Thoracic aorta (tissue), 2 donors: ENCODE measurements at regions not wholly inside any gene's neighbourhood (a gene's known extent, or its start where the extent isn't known, plus 50 kb on each side); places are given as distances from the start of the nearest gene placed in this dataset.

Source experiments
- ATAC-seq: fragments of 150-250 bp; one replicate; pipeline ENCODE4 v1.8.0; 2017; ENCODE audit warnings: low read depth; ENCODE audit not compliant: insufficient number of reproducible peaks, low FRiP score
- DNase-seq: peaks from one replicate; pipeline ENCODE4 v3.0.0-alpha.2; 2020; ENCODE audit warnings: low spot score
- H3K27ac ChIP-seq, 2 donors: fragments of 200-600 bp; sonication (generic); 1 replicate in 1 of 2; 2 replicates in 1 of 2; pipeline ENCODE4 v1.5.1; 2016; ENCODE audit warnings: mild to moderate bottlenecking in 2 of 2, moderate library complexity in 2 of 2
- H3K27me3 ChIP-seq: fragments of 200-600 bp; sonication (generic); replicated peaks from 2 replicates; pipeline ENCODE4 v1.6.0; 2016; ENCODE audit warnings: mild to moderate bottlenecking; ENCODE audit not compliant: insufficient read depth
- H3K36me3 ChIP-seq: fragments of 200-600 bp; sonication (generic); one replicate; pipeline ENCODE4 v1.5.1; 2016
- H3K4me1 ChIP-seq, 2 donors: fragments of 200-600 bp; sonication (generic); 1 replicate in 1 of 2; 2 replicates in 1 of 2; pipeline versions ENCODE4 v1.5.1 to v1.6.0; 2016; ENCODE audit warnings: low read depth in 2 of 2, mild to moderate bottlenecking in 1 of 2; ENCODE audit not compliant: control insufficient read depth in 1 of 2
- H3K4me3 ChIP-seq: fragments of 200-600 bp; sonication (generic); 2 replicates; pipeline ENCODE4 v1.5.1; 2016; ENCODE audit warnings: mild to moderate bottlenecking
- H3K9me3 ChIP-seq: fragments of 200-600 bp; sonication (generic); 2 replicates; pipeline ENCODE4 v1.5.1; 2016
- CTCF ChIP-seq: fragments of 200-600 bp; sonication (generic); IDR thresholded peaks from one replicate; pipeline ENCODE4 v1.5.1; 2019; ENCODE audit warnings: antibody characterized with exemption

DNA sequence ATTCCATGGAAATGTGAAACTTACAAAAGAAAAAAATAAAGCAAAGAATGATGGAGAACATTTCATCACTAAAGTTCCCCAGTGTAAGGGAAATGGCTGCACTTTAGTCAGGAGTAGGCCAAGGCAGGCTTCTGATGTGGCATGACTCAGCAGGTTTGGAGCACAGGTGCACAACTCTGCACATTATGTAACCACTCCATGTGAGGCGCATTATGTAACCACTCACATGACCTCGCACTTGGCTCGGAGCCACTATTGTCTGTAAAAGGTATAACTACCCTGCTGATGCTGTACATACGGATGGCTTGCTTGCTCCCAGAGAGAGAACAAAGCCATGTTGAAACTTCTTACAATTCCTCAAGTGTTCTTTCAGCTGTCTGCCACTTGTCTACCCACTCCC, 727.6 kb downstream of the TRAM1L1 start:
- no peak for DNase-seq

DNA sequence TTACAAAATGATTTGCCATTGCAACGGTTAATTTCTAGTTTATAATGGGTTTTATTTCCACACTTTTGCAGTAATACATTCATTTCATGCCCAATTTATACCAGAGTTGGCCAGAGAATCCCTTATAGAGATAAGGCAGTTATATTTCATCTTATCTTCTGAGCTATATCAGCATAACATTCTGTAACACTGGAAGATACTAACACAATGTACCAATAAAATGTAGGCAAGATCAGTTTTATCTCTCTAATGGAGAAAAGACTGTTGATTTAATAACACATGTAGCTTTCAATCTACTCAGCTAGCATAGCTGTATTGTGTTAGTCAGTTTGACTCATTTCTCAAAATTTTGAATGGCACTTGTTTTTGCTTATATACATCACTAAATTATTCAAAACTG, 738.6 kb downstream of the TRAM1L1 start:
- H3K4me1 ChIP-seq, result no peaks in the 10 kb centered on the region
- no peak for DNase-seq
- H3K4me3 ChIP-seq, result no peak overlapping the region
- H3K36me3 ChIP-seq, result no peaks in the 10 kb centered on the region
- ATAC-seq, result no peak
- H3K9me3 ChIP-seq, result no peaks in the 10 kb centered on the region
- TF ChIP-seq CTCF, result no peak
- no peaks in the 10 kb centered on the region for H3K27me3 ChIP-seq
- H3K27ac ChIP-seq, result no peak overlapping the region

More for the DNA sequence above, 727.6 kb downstream of the TRAM1L1 start:
- no peaks in the 10 kb centered on the region for H3K27me3 ChIP-seq
- no peak overlapping the region for H3K27ac ChIP-seq
- H3K9me3 ChIP-seq, result no peaks in the 10 kb centered on the region
- H3K4me1 ChIP-seq, result no peaks in the 10 kb centered on the region
- TF ChIP-seq CTCF, result no peak
- ATAC-seq, result no peak
- no peak overlapping the region for H3K4me3 ChIP-seq
- H3K36me3 ChIP-seq, result no peaks in the 10 kb centered on the region

GRCh38 chr4:116343809-116344208, 741.6 kb downstream of the TRAM1L1 start:
- ATAC-seq (no peak), DNase-seq (no peak)
- Histone ChIP-seq H3K27ac (no peak overlapping the region), H3K4me1 (no peaks in the 10 kb centered on the region), H3K4me3 (no peak overlapping the region), H3K27me3 (no peaks in the 10 kb centered on the region), H3K36me3 (no peaks in the 10 kb centered on the region), H3K9me3 (no peaks in the 10 kb centered on the region)
- TF ChIP-seq CTCF, result no peak

- no peak for TF ChIP-seq CTCF
- H3K27ac ChIP-seq, result no peak overlapping the region
- H3K27me3 ChIP-seq, result no peaks in the 10 kb centered on the region
- no peaks in the 10 kb centered on the region for H3K9me3 ChIP-seq
- DNase-seq (no peak), ATAC-seq (no peak)
- no peak overlapping the region for H3K4me3 ChIP-seq
- no peaks in the 10 kb centered on the region for H3K4me1 ChIP-seq
- no peaks in the 10 kb centered on the region for H3K36me3 ChIP-seq
Measured at GRCh38 chr4:116342143-116342542, 743.2 kb downstream of the TRAM1L1 start.

DNA sequence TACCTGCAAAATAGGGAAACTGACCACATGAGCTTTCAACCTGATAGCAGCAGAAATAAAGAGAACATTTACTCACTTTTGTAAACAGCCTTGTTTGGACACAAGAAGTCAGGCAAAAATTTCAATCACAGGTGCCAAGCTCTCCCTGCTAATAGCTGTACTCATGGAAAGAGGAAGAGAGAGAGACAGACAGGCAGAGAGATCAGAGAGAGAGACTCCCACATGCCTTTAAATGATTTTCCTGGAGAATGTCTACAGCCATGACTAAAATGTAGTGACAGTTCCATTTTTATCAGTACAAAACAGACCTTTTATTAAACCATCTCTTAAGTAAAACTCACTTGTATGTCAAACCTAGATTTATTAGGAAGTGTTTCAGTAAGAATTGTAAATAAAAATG, 752.9 kb downstream of the TRAM1L1 start:
- Histone ChIP-seq H3K36me3 (no peaks in the 10 kb centered on the region), H3K27me3 (no peaks in the 10 kb centered on the region), H3K9me3 (no peaks in the 10 kb centered on the region), H3K4me3 (no peak overlapping the region), H3K27ac (no peak overlapping the region), H3K4me1 (no peaks in the 10 kb centered on the region)
- ATAC-seq (no peak), DNase-seq (no peak)
- TF ChIP-seq CTCF, result no peak
